ENCODE measurements at regions not wholly inside any gene's neighbourhood (a gene's known extent, or its start where the extent isn't known, plus 50 kb on each side); places are given as distances from the start of the nearest gene placed in this dataset.
"Not testable (repeated sequence)": the region's sequence is repeated elsewhere in the genome, so short reads cannot be mapped to it uniquely, and the experiment has no call there.

DNA sequence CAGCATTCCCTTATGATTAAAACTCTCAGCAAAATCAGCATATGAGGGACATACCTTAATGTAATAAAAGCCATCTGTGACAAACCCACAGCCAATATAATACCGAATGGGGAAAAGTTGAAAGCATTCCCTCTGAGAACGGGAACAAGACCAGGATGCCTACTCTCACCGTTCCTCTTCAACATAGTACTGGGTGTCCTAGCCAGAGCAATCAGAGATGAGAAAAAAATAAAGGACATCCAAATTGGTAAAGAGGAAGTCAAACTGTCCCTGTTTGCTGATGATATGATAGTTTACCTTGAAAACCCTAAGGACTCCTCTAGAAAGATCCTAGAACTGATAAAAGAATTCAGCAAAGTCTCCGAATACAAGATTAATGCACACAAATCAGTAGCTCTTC lies 141.6 kb upstream of the MAN1A1 start:
- TF ChIP-seq, protein P1, sequence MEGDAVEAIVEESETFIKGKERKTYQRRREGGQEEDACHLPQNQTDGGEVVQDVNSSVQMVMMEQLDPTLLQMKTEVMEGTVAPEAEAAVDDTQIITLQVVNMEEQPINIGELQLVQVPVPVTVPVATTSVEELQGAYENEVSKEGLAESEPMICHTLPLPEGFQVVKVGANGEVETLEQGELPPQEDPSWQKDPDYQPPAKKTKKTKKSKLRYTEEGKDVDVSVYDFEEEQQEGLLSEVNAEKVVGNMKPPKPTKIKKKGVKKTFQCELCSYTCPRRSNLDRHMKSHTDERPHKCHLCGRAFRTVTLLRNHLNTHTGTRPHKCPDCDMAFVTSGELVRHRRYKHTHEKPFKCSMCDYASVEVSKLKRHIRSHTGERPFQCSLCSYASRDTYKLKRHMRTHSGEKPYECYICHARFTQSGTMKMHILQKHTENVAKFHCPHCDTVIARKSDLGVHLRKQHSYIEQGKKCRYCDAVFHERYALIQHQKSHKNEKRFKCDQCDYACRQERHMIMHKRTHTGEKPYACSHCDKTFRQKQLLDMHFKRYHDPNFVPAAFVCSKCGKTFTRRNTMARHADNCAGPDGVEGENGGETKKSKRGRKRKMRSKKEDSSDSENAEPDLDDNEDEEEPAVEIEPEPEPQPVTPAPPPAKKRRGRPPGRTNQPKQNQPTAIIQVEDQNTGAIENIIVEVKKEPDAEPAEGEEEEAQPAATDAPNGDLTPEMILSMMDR (IDR thresholded peaks at IDR 0.05; ENCODE audit: insufficient read depth, low read length), result not testable (repeated sequence)
- TF ChIP-seq POLR2AphosphoS5, GABPA (IDR thresholded peaks at IDR 0.05; ENCODE audit: low read depth): not testable (repeated sequence)
- TF ChIP-seq, protein P2, sequence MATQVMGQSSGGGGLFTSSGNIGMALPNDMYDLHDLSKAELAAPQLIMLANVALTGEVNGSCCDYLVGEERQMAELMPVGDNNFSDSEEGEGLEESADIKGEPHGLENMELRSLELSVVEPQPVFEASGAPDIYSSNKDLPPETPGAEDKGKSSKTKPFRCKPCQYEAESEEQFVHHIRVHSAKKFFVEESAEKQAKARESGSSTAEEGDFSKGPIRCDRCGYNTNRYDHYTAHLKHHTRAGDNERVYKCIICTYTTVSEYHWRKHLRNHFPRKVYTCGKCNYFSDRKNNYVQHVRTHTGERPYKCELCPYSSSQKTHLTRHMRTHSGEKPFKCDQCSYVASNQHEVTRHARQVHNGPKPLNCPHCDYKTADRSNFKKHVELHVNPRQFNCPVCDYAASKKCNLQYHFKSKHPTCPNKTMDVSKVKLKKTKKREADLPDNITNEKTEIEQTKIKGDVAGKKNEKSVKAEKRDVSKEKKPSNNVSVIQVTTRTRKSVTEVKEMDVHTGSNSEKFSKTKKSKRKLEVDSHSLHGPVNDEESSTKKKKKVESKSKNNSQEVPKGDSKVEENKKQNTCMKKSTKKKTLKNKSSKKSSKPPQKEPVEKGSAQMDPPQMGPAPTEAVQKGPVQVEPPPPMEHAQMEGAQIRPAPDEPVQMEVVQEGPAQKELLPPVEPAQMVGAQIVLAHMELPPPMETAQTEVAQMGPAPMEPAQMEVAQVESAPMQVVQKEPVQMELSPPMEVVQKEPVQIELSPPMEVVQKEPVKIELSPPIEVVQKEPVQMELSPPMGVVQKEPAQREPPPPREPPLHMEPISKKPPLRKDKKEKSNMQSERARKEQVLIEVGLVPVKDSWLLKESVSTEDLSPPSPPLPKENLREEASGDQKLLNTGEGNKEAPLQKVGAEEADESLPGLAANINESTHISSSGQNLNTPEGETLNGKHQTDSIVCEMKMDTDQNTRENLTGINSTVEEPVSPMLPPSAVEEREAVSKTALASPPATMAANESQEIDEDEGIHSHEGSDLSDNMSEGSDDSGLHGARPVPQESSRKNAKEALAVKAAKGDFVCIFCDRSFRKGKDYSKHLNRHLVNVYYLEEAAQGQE (IDR thresholded peaks at IDR 0.05; ENCODE audit: insufficient replicate concordance, low read depth), result not testable (repeated sequence)

Measured in HL-60 (cell line).